K562 (cell line): ENCODE measurements at regions not wholly inside any gene's neighbourhood (a gene's known extent, or its start where the extent isn't known, plus 50 kb on each side); places are given as distances from the start of the nearest gene placed in this dataset.

Experiments
- ATAC-seq: fragments of 200-7000 bp; cut with Tn5 transposase; 3 replicates; pipeline ENCODE4 v1.9.1; 2020; ENCODE audit warnings: moderate library complexity
- BruUV-seq: library from RNA; stranded (reverse); fragments of 400-500 nt; replicated peaks from 2 replicates; lab custom pipeline; 2021; lab: Mats Ljungman, UMichigan
- CTCF ChIA-PET: fragments of 300-600 bp; formaldehyde crosslinking; extraction: SDS; loops from one replicate; lab custom pipeline; 2021; ENCODE audit warnings: low intra/inter-chr PET ratio; lab: Yijun Ruan, JAX
- POLR2A ChIA-PET: fragments of 300-600, 350-650 bp; sonication (Branson Sonifier 250); formaldehyde crosslinking; extraction: SDS; loops from one replicate; lab custom pipeline; 2021; ENCODE audit warnings: antibody characterized with exemption, inconsistent platforms; lab: Yijun Ruan, JAX
- DNase-seq, 4 experiments: peaks; one replicate each; pipeline versions ENCODE4 v3.0.0 to v3.0.0-alpha.2; 2011 to 2018; ENCODE audit warnings: low spot score in 3 of 4, mixed read lengths in 3 of 4; ENCODE audit errors: extremely low read depth in 1 of 4
- FAIRE-seq: peaks from 2 replicates; lab custom pipeline; 2011; peaks lifted over from hg19 to GRCh38; lab: Jason Lieb, UNC
- H2AFZ ChIP-seq: 2 replicates; pipeline ENCODE4 v1.6.0; 2011; ENCODE audit warnings: low read depth, low read length, control low read depth, inconsistent platforms
- H3K27ac ChIP-seq: fragments of 200-600 bp; 3 replicates; pipeline ENCODE4 v1.8.0; 2011; ENCODE audit warnings: low read depth, mild to moderate bottlenecking, control low read depth, inconsistent platforms, low read length, moderate library complexity, mixed read lengths; ENCODE audit errors: extremely low read depth
- H3K27me3 ChIP-seq, 2 experiments: fragments of 300-600 bp in 1 of 2; 2 replicates in 1 of 2; 3 replicates in 1 of 2; pipeline versions ENCODE4 v1.6.0 to v1.8.0; 2011; ENCODE audit warnings: inconsistent platforms in 2 of 2, low read length in 2 of 2, mild to moderate bottlenecking in 1 of 2, mixed read lengths in 1 of 2, moderate library complexity in 1 of 2; ENCODE audit not compliant: control insufficient read depth in 2 of 2, insufficient read depth in 2 of 2
- H3K36me3 ChIP-seq: fragments of 300-600 bp; 3 replicates; pipeline ENCODE4 v1.8.0; 2011; ENCODE audit warnings: mild to moderate bottlenecking, low read length, inconsistent platforms; ENCODE audit not compliant: control insufficient read depth, insufficient read depth
- H3K4me1 ChIP-seq, 2 experiments: fragments of 200-600 bp in 1 of 2; replicated peaks in 1 of 2; 2 replicates in 1 of 2; 3 replicates in 1 of 2; pipeline versions ENCODE4 v1.5.1 to v1.8.0; 2011; ENCODE audit warnings: inconsistent platforms in 2 of 2, low read length in 2 of 2, mild to moderate bottlenecking in 1 of 2, mixed read lengths in 1 of 2, moderate library complexity in 1 of 2; ENCODE audit not compliant: control insufficient read depth in 2 of 2, insufficient read depth in 2 of 2
- H3K4me2 ChIP-seq: 2 replicates; pipeline ENCODE4 v1.6.1; 2011; ENCODE audit warnings: low read length, control low read depth, inconsistent platforms, mixed read lengths; ENCODE audit not compliant: insufficient read depth
- H3K4me3 ChIP-seq: fragments of 200-600 bp; sonication (generic), shearing (Covaris generic); 2 replicates; pipeline ENCODE4 v1.5.1; 2016; ENCODE audit warnings: control low read depth, inconsistent platforms
- H3K79me2 ChIP-seq: fragments of 200-600 bp; 3 replicates; pipeline ENCODE4 v1.8.0; 2011; ENCODE audit warnings: low read length, inconsistent platforms; ENCODE audit not compliant: control insufficient read depth, insufficient read depth
- H3K9ac ChIP-seq, 2 experiments: 2 replicates each; pipeline versions ENCODE4 v1.6.0 to v1.6.1; 2011; ENCODE audit warnings: low read depth in 2 of 2, low read length in 2 of 2, control low read depth in 1 of 2, inconsistent platforms in 1 of 2, mild to moderate bottlenecking in 1 of 2, mixed read lengths in 1 of 2; ENCODE audit not compliant: insufficient read depth in 1 of 2
- H3K9me1 ChIP-seq: one replicate; pipeline ENCODE4 v1.6.0; 2011; ENCODE audit warnings: inconsistent platforms, mild to moderate bottlenecking, low read length, moderate library complexity; ENCODE audit not compliant: control insufficient read depth, insufficient read depth
- H3K9me3 ChIP-seq: replicated peaks from 2 replicates; pipeline ENCODE4 v1.5.1; 2011; ENCODE audit warnings: low read depth, low read length, inconsistent platforms; ENCODE audit not compliant: control insufficient read depth, insufficient read depth
- H4K20me1 ChIP-seq: replicated peaks from 2 replicates; pipeline ENCODE4 v1.6.1; 2011; ENCODE audit warnings: low read length, inconsistent platforms, mixed read lengths; ENCODE audit not compliant: control insufficient read depth, insufficient read depth
- BRCA1 ChIP-seq, 2 experiments: fragments of 450-650 bp in 1 of 2; sonication (generic) in 1 of 2; formaldehyde crosslinking in 1 of 2; IDR thresholded peaks; 2 replicates each; pipeline versions ENCODE4 v1.5.0 to v1.6.1; 2017 to 2020; ENCODE audit warnings: mild to moderate bottlenecking in 1 of 2, missing genetic modification reagents in 1 of 2
- RAD21 ChIP-seq, 2 experiments: fragments of 250-450 bp in 1 of 2; fragments of 450-650 bp in 1 of 2; sonication (Bioruptor Pico) in 1 of 2; formaldehyde crosslinking in 1 of 2; IDR thresholded peaks in 1 of 2; conservative IDR thresholded peaks in 1 of 2; 2 replicates each; pipeline versions ENCODE4 v1.4.0 to v1.8.0; 2020 to 2022; ENCODE audit warnings: mild to moderate bottlenecking in 2 of 2, moderate library complexity in 1 of 2
- SMARCE1 ChIP-seq: fragments of 450-650 bp; IDR thresholded peaks from 2 replicates; pipeline ENCODE4 v1.7.1; 2016; ENCODE audit warnings: mild to moderate bottlenecking
- SPI1 ChIP-seq: IDR thresholded peaks from 2 replicates; pipeline ENCODE4 v1.6.1; 2011; ENCODE audit warnings: low read depth, low read length, control low read depth, borderline replicate concordance
- WGBS: fragments of 100-300 bp; shearing (Covaris generic); methylation state at CpG from one replicate; pipeline ENCODE4 v1.1.6; 2016; ENCODE audit warnings: low coverage, mixed read lengths; ENCODE audit not compliant: insufficient coverage; ENCODE audit errors: missing lambda C conversion rate; 5-methylcytosine and 5-hydroxymethylcytosine counted together
- in situ Hi-C: fragments of 300-500 bp; cut with MboI; formaldehyde crosslinking; loops from 4 replicates; pipeline ENCODE4 v1.15.0; 2018; ENCODE audit warnings: inconsistent platforms, mixed read lengths
- intact Hi-C: fragments of 100-400 bp; cut with micrococcal nuclease; formaldehyde crosslinking; loops from 2 replicates; pipeline ENCODE4 v1.14.2; 2022
- TF ChIP-seq, protein P1 (sequence below): fragments of 250-450 bp; sonication (Bioruptor Pico); IDR thresholded peaks from 2 replicates; pipeline ENCODE4 v1.8.0; 2022; ENCODE audit warnings: moderate library complexity, mild to moderate bottlenecking, inconsistent platforms

DNA sequence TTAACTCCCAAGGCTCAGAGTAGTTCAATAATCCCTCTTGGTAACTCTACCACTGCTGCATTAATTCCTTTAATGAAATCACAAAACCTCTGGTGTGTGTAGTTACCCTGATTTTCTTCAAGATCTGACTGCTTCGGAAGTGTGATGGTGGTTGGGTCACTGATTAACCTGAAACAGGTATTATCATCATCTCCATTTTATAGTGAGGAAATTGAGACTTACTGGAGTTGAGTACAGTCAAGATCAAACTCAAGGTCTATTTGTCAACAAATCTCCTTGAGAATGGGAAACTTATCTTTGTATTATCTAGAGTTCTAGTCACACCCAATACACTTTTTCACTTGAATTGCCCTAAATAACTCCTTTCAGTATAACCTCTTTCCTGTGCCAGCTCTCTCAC lies 233.5 kb downstream of the BTG1 start:
- DNase-seq, result no peak
- H3K4me2 ChIP-seq, result no peak overlapping the region
- H3K27me3 ChIP-seq, result no peaks in the 10 kb centered on the region
- no peaks in the 10 kb centered on the region for H3K4me1 ChIP-seq
- no peaks in the 10 kb centered on the region for H3K9me1 ChIP-seq
- no peaks in the 10 kb centered on the region for H3K9me3 ChIP-seq
- no peaks in the 10 kb centered on the region for H3K79me2 ChIP-seq
- no peak overlapping the region for H3K27ac ChIP-seq
- H3K4me3 ChIP-seq, result no peak overlapping the region
- in situ Hi-C loops, result no loop called here
- ChIA-PET CTCF (no interaction called here), POLR2A (no interaction called here)
- intact Hi-C loops, result loop anchor here (10.0 kb wide), 1 partner anchor 233 kb away; the partner anchor contains the start of gene BTG1
- TF ChIP-seq SMARCE1, result no peak
- TF ChIP-seq SPI1, result no peak
- no peak for TF ChIP-seq BRCA1 (IDR thresholded peaks at IDR 0.05)
- no peak for TF ChIP-seq BRCA1 (CRISPR knock-in tag; IDR thresholded peaks at IDR 0.05)
- H2AFZ ChIP-seq, result 0 out of 2 replicates have a peak overlapping the region, but pooled peaks have one; percentile 53
- no peak overlapping the region for H3K9ac ChIP-seq
- no peak for FAIRE-seq
- BruUV-seq, result no TSS peak
- no peaks in the 10 kb centered on the region for H3K36me3 ChIP-seq
- H4K20me1 ChIP-seq, result no peaks in the 10 kb centered on the region
- ATAC-seq, result no peak
- WGBS, result 0% methylated on average over 1 of the region's 1 CpG

DNA sequence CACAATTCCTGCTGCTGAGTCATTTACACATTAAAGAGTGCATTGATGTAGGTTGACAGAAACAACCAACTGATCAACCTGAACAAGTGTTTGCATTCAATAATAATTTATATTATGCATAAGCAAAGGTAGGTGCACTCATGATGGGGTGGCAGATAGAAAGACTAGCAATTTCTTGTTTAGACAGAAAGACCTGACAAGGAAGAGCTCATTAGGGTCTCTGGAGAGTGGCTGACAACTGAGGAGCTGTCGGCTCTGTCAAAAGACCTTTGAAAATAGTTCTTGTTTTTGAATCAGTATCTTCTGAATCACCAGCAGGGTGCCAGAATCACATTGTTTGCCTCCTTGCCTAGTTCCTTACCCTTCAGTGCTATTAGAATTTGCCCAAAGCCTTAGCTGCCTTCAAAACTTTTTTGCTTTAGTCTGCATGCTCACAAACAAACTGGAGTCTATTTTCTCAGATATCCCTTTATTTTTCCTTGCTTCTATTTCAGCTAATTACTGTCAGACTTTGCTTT lies 234.7 kb downstream of the BTG1 start:
- intact Hi-C loops, result loop anchor here (10.0 kb wide), 1 partner anchor 234 kb away; the partner anchor contains the start of gene BTG1
- 25% methylated on average over 1 of the region's 1 CpG for WGBS

More for the DNA sequence above, 234.7 kb downstream of the BTG1 start:
- Histone ChIP-seq H3K9ac (no peak overlapping the region), H3K4me3 (no peak overlapping the region), H3K27ac (no peak overlapping the region), H4K20me1 (no peaks in the 10 kb centered on the region), H3K4me2 (no peak overlapping the region), H3K4me1 (no peaks in the 10 kb centered on the region), H3K27me3 (no peaks in the 10 kb centered on the region), H3K9me1 (no peaks in the 10 kb centered on the region), H3K79me2 (no peaks in the 10 kb centered on the region), H2AFZ (no peak overlapping the region), H3K36me3 (no peaks in the 10 kb centered on the region), H3K9me3 (no peaks in the 10 kb centered on the region)
- ATAC-seq (peak; percentile 56; the same call in 2 of the 3 replicates), DNase-seq (no peak), FAIRE-seq (peak; percentile 26)
- in situ Hi-C loops, result no loop called here
- TF ChIP-seq RAD21 (CRISPR knock-in tag; conservative IDR thresholded peaks at IDR 0.05 in 1 of 2, IDR thresholded peaks at IDR 0.05 in 1 of 2), result peak in 1 of 2 experiments; percentile 18; a peak in 1 of 4 replicates
- TF ChIP-seq, protein P1, sequence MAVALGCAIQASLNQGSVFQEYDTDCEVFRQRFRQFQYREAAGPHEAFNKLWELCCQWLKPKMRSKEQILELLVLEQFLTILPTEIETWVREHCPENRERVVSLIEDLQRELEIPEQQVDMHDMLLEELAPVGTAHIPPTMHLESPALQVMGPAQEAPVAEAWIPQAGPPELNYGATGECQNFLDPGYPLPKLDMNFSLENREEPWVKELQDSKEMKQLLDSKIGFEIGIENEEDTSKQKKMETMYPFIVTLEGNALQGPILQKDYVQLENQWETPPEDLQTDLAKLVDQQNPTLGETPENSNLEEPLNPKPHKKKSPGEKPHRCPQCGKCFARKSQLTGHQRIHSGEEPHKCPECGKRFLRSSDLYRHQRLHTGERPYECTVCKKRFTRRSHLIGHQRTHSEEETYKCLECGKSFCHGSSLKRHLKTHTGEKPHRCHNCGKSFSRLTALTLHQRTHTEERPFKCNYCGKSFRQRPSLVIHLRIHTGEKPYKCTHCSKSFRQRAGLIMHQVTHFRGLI (CRISPR knock-in tag), result no peak
- no TSS peak for BruUV-seq
- ChIA-PET POLR2A (interaction anchor here (1.0 kb wide), 2 partner anchors 13 to 234 kb away, joined by 3 to 4 read pairs; no protein-coding TSS in a partner anchor), CTCF (no interaction called here)
